Stimulated activated naive CD8-positive, alpha-beta T cell treated with anti-CD3 and anti-CD28 coated beads, Interleukin-15, amount 100 ng/mL, for 72 hours (primary cell): ENCODE measurements at regions not wholly inside any gene's neighbourhood (a gene's known extent, or its start where the extent isn't known, plus 50 kb on each side); places are given as distances from the start of the nearest gene placed in this dataset.

Source experiments
- ATAC-seq: fragments of 150-1000 bp; cut with Tn5 transposase; 2 replicates; pipeline ENCODE4 v1.10.0; 2021; ENCODE audit warnings: mild to moderate bottlenecking, moderate library complexity
- DNase-seq, 2 donors: peaks; one replicate each; pipeline ENCODE4 v3.0.0; 2021 to 2022
- H3K27ac Mint-ChIP-seq, 2 donors: one replicate each; pipeline ENCODE4 v1.8.0; 2022; ENCODE audit warnings: mild to moderate bottlenecking in 2 of 2, mixed read lengths in 2 of 2, moderate library complexity in 2 of 2
- H3K27me3 Mint-ChIP-seq: one replicate; pipeline ENCODE4 v1.8.0; 2022; ENCODE audit warnings: mixed read lengths
- H3K4me1 Mint-ChIP-seq: one replicate; pipeline ENCODE4 v1.8.0; 2022; ENCODE audit warnings: mild to moderate bottlenecking, mixed read lengths
- H3K4me3 Mint-ChIP-seq, 2 donors: one replicate each; pipeline ENCODE4 v1.8.0; 2022; ENCODE audit warnings: mild to moderate bottlenecking in 2 of 2, mixed read lengths in 2 of 2, moderate library complexity in 1 of 2
- H3K9me3 Mint-ChIP-seq, 2 donors: one replicate each; pipeline ENCODE4 v1.8.0; 2022; ENCODE audit warnings: mixed read lengths in 2 of 2

DNA sequence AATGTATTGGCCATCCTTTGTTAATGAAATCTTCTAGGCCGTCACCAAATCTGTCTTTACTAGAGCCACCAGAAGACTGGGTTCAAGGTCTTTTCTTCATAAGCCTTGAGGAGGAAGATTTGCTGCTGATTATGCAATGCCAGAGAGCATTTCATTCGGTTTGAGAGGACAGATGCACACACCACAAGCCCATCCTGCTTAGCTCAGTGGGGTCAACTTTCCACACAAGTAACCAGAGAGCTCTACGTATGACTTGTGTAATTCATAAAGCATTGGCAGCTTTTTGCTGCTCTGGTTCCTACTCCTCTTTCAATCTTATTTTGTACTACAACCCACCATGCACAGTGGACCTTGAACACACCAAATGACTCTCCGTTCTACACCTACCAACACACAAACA lies 106.9 kb downstream of the OSR1 start:
- ATAC-seq (no peak), DNase-seq (no peak)
- Mint-ChIP-seq H3K4me1 (no peaks in the 10 kb centered on the region), H3K4me3 (no peak overlapping the region), H3K9me3 (no peaks in the 10 kb centered on the region), H3K27ac (no peak overlapping the region), H3K27me3 (no peaks in the 10 kb centered on the region)

DNA sequence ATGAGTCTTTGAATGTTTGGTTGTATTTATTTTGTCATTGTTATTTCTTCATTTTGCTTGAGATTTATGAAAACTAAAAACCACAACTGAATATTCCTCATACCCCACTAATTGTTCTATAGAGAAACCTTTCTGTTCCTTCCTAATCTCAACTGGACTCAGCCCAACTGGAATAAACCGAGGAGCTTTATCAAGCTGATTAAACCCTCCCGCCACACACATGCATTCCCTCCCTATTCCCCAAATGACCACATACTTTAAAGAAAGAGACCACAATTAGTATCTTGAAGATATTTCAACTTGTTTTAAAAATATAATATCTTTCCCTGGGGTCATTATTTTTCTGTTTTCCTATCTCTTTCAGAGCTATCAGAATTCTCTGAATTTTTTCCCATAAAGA lies 107.5 kb downstream of the OSR1 start:
- Mint-ChIP-seq H3K9me3 (no peaks in the 10 kb centered on the region), H3K27me3 (no peaks in the 10 kb centered on the region), H3K4me1 (no peaks in the 10 kb centered on the region), H3K27ac (no peak overlapping the region), H3K4me3 (no peak overlapping the region)
- no peak for ATAC-seq
- DNase-seq, result no peak

GRCh38 chr2:19247186-19247585 lies 111.2 kb downstream of the OSR1 start:
- no peak for ATAC-seq
- no peaks in the 10 kb centered on the region for H3K9me3 Mint-ChIP-seq
- H3K4me3 Mint-ChIP-seq, result no peak overlapping the region
- DNase-seq, result no peak
- no peaks in the 10 kb centered on the region for H3K4me1 Mint-ChIP-seq
- no peaks in the 10 kb centered on the region for H3K27me3 Mint-ChIP-seq
- no peak overlapping the region for H3K27ac Mint-ChIP-seq

GRCh38 chr2:19246496-19246895 lies 111.9 kb downstream of the OSR1 start:
- no peaks in the 10 kb centered on the region for H3K4me1 Mint-ChIP-seq
- DNase-seq (no peak), ATAC-seq (no peak)

GRCh38 chr2:19244460-19245363 lies 113.7 kb downstream of the OSR1 start:
- H3K27me3 Mint-ChIP-seq, result no peaks in the 10 kb centered on the region
- H3K27ac Mint-ChIP-seq, result no peak overlapping the region
- H3K9me3 Mint-ChIP-seq, result no peaks in the 10 kb centered on the region
- H3K4me3 Mint-ChIP-seq, result no peak overlapping the region
- ATAC-seq (no peak), DNase-seq (no peak)
- H3K4me1 Mint-ChIP-seq, result no peaks in the 10 kb centered on the region

More at GRCh38 chr2:19246496-19246895, 111.9 kb downstream of the OSR1 start:
- Mint-ChIP-seq H3K27me3 (no peaks in the 10 kb centered on the region), H3K9me3 (no peaks in the 10 kb centered on the region), H3K27ac (no peak overlapping the region), H3K4me3 (no peak overlapping the region)

DNA sequence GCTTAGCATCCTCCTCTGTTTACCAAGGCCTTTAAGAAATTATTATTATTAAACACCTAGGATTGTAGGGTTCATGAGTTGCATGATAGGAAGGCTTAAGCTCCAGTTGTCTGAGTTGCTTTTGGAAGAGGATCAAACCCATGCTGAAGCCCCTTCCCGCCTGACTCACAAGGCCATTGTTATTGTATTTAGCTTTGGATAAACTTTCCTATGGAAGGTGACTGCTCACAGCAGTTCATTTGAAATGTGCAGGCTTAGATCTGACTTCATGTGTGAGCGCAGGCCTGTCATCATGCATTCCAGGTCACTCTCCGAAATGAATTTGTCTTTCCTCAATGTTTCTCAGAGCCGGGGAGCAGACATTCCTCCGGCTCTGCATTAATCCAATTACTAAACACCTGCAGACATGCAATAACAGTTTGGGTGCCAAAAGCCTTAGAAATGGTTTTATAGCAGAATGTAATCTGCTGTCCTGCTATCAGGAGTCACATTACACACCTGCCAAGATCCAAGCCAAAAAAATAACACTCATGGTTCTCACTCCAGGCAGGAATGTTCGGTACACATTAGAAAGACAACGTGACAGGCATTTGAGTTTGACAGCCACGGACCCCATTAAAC lies 119.9 kb downstream of the OSR1 start:
- H3K4me3 Mint-ChIP-seq, result no peak overlapping the region
- H3K4me1 Mint-ChIP-seq, result no peaks in the 10 kb centered on the region
- H3K27me3 Mint-ChIP-seq, result no peaks in the 10 kb centered on the region
- DNase-seq, result no peak
- H3K9me3 Mint-ChIP-seq, result no peaks in the 10 kb centered on the region
- no peak overlapping the region for H3K27ac Mint-ChIP-seq
- no peak for ATAC-seq

DNA sequence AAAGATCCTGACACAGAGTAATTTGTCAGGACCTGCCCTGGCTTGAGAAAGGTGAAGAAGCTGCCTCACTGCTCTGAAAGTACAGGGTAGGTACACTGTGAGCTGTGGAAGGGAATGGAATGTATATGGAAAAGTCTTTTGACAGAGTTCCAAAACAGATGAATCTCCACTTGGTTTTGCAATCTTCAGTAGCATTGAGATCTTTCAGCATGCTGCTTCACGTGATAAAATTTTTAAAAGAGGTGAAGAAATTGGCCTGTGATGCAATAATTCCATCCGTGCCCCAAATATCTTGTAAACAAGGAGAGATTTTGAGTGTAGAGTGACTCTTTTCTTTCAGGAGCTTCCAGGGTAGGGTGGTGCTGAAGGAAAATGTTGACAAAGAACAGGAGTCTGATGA lies 123.1 kb downstream of the OSR1 start:
- Mint-ChIP-seq H3K9me3 (no peaks in the 10 kb centered on the region), H3K4me1 (no peaks in the 10 kb centered on the region), H3K27ac (no peak overlapping the region), H3K4me3 (no peak overlapping the region), H3K27me3 (no peaks in the 10 kb centered on the region)
- DNase-seq (no peak), ATAC-seq (no peak)

DNA sequence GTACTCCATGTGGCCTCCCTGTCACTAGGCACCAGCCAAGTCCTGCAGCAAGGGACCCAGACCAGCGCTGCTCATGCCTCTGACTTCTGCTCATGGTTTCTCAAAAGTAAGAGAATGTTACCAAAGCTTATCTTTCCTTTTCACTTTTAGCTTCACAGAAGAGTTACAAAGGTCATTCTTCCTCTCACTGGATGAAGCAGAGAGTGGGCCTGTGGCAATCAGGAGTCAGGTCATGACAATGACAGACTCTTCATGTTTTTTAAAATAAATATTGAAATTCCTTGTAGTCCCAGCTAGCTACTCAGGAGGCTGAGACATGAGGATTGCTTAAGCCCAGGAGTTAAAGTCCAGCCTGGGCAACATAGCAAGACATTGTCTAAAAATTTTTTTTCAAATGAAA lies 126.1 kb downstream of the OSR1 start:
- ATAC-seq, result no peak
- Mint-ChIP-seq H3K27me3 (peaks cover 7% of the 10 kb centered on the region), H3K4me1 (no peaks in the 10 kb centered on the region), H3K4me3 (no peak overlapping the region), H3K9me3 (no peaks in the 10 kb centered on the region), H3K27ac (no peak overlapping the region)
- no peak for DNase-seq

GRCh38 chr2:19231625-19232024 lies 126.8 kb downstream of the OSR1 start:
- ATAC-seq, result no peak
- Mint-ChIP-seq H3K4me1 (no peaks in the 10 kb centered on the region), H3K4me3 (no peak overlapping the region), H3K9me3 (no peaks in the 10 kb centered on the region), H3K27me3 (peaks cover 7% of the 10 kb centered on the region), H3K27ac (no peak overlapping the region)
- DNase-seq, result no peak

DNA sequence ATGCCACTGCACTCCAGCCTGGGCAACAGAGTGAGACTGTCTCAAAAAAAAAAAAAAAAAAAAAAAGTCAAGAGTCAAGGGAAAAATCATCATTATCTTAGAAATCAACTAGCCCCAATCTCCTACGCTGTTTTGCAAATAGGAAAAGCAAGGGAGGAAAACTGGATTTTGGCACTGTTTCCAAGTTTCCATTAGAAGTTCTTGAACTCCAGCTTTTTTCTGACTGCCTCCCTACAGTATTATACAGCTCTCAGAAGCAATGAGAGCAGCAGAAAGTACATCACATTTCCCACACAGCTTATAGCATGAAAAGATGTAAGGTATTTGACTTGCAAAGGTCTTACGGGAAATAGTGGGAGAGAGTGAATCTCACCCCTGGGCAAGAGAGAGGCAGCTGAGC lies 127.8 kb downstream of the OSR1 start:
- no peak for DNase-seq
- no peaks in the 10 kb centered on the region for H3K4me1 Mint-ChIP-seq

GRCh38 chr2:19228715-19229114 lies 129.7 kb downstream of the OSR1 start:
- H3K9me3 Mint-ChIP-seq, result no peaks in the 10 kb centered on the region
- H3K4me1 Mint-ChIP-seq, result no peaks in the 10 kb centered on the region
- H3K27me3 Mint-ChIP-seq, result peaks cover 7% of the 10 kb centered on the region
- H3K27ac Mint-ChIP-seq, result no peak overlapping the region
- DNase-seq (no peak), ATAC-seq (peak; percentile 35)
- H3K4me3 Mint-ChIP-seq, result no peak overlapping the region

More for the DNA sequence above, 127.8 kb downstream of the OSR1 start:
- no peak overlapping the region for H3K4me3 Mint-ChIP-seq
- no peak for ATAC-seq
- no peaks in the 10 kb centered on the region for H3K9me3 Mint-ChIP-seq
- H3K27ac Mint-ChIP-seq, result no peak overlapping the region
- peaks cover 7% of the 10 kb centered on the region for H3K27me3 Mint-ChIP-seq

GRCh38 chr2:19228181-19228593 lies 130.2 kb downstream of the OSR1 start:
- no peaks in the 10 kb centered on the region for H3K9me3 Mint-ChIP-seq
- H3K4me1 Mint-ChIP-seq, result no peaks in the 10 kb centered on the region
- H3K27me3 Mint-ChIP-seq, result peaks cover 7% of the 10 kb centered on the region
- H3K4me3 Mint-ChIP-seq, result no peak overlapping the region
- DNase-seq, result no peak
- no peak for ATAC-seq
- H3K27ac Mint-ChIP-seq, result no peak overlapping the region

- no peak for DNase-seq
- Mint-ChIP-seq H3K27me3 (peaks cover 7% of the 10 kb centered on the region), H3K9me3 (no peaks in the 10 kb centered on the region), H3K27ac (no peak overlapping the region), H3K4me3 (no peak overlapping the region), H3K4me1 (no peaks in the 10 kb centered on the region)
- no peak for ATAC-seq
These were observed 131.6 kb downstream of the OSR1 start for GRCh38 chr2:19226871-19227270.

GRCh38 chr2:19226386-19226785 lies 132.0 kb downstream of the OSR1 start:
- Mint-ChIP-seq H3K27ac (no peak overlapping the region), H3K4me3 (no peak overlapping the region), H3K27me3 (peaks cover 7% of the 10 kb centered on the region), H3K4me1 (no peaks in the 10 kb centered on the region), H3K9me3 (no peaks in the 10 kb centered on the region)
- DNase-seq, result no peak
- no peak for ATAC-seq

GRCh38 chr2:19225931-19226330 lies 132.5 kb downstream of the OSR1 start:
- Mint-ChIP-seq H3K4me1 (no peaks in the 10 kb centered on the region), H3K27me3 (peaks cover 7% of the 10 kb centered on the region), H3K27ac (peak overlapping the region in 1 of 2 donors; percentile 27), H3K9me3 (no peaks in the 10 kb centered on the region), H3K4me3 (no peak overlapping the region)
- ATAC-seq (no peak), DNase-seq (no peak)

DNA sequence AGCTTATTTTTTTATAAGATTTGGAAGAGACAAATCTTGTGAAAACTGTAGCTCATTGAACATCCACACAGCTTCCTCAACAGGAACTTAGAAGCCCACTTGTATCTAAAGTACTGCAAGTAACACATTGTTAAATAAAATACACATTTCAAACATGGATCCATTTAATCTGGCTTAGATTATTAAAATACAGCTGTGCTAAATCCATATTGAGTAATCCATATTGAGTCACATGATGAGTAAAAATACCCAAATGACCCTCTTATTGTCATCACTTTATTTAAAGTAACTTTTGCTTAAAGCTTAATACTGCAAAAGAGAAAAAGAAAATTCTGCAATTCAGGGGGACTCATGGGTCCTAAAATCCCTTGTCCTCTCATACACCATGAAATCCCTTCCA lies 133.3 kb downstream of the OSR1 start:
- no peak for ATAC-seq
- H3K9me3 Mint-ChIP-seq, result no peaks in the 10 kb centered on the region
- H3K27me3 Mint-ChIP-seq, result peaks cover 7% of the 10 kb centered on the region
- H3K27ac Mint-ChIP-seq, result no peak overlapping the region
- H3K4me3 Mint-ChIP-seq, result no peak overlapping the region
- no peak for DNase-seq
- H3K4me1 Mint-ChIP-seq, result no peaks in the 10 kb centered on the region
